Ovary (tissue), 3 donors: ENCODE measurements at regions not wholly inside any gene's neighbourhood (a gene's known extent, or its start where the extent isn't known, plus 50 kb on each side); places are given as distances from the start of the nearest gene placed in this dataset.

Source experiments
- EP300 ChIP-seq: sonication (generic); formaldehyde crosslinking; IDR thresholded peaks from one replicate; pipeline ENCODE4 v1.6.1; 2017; ENCODE audit warnings: antibody characterized with exemption
- TF ChIP-seq, protein P1 (sequence below), 3 donors: fragments of 450-650 bp in 2 of 3; fragments of 200-600 bp in 1 of 3; IDR thresholded peaks; one replicate each; pipeline versions ENCODE4 v1.5.1 to v1.8.0; 2016 to 2022; ENCODE audit warnings: antibody characterized with exemption in 3 of 3, mild to moderate bottlenecking in 1 of 3
- donor health status: DM: no; HTN: no; CAD: no.

DNA sequence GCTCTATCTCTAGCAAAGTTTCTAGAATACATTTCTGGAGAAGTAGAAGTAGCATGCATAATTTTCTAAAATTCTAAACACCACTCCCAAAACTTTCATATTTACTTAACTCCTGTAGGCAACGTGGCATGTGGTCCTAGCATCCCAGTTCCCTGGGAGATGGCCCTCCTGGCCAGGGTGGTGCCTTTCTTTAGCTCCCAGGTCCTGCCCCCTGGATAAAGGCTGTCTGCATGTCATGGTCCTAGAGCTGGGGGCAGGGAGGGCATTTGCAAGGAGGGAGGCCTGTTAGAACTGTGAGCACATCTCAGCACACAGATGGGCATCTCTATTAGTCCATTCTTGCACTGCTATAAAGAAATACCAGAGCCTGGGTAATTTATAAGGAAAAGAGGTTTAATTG, 485.6 kb upstream of the SULF2 start:
- TF ChIP-seq, protein P1, sequence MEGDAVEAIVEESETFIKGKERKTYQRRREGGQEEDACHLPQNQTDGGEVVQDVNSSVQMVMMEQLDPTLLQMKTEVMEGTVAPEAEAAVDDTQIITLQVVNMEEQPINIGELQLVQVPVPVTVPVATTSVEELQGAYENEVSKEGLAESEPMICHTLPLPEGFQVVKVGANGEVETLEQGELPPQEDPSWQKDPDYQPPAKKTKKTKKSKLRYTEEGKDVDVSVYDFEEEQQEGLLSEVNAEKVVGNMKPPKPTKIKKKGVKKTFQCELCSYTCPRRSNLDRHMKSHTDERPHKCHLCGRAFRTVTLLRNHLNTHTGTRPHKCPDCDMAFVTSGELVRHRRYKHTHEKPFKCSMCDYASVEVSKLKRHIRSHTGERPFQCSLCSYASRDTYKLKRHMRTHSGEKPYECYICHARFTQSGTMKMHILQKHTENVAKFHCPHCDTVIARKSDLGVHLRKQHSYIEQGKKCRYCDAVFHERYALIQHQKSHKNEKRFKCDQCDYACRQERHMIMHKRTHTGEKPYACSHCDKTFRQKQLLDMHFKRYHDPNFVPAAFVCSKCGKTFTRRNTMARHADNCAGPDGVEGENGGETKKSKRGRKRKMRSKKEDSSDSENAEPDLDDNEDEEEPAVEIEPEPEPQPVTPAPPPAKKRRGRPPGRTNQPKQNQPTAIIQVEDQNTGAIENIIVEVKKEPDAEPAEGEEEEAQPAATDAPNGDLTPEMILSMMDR (IDR thresholded peaks at IDR 0.05), result no peak
- TF ChIP-seq EP300, result no peak
